ENCODE measurements at regions not wholly inside any gene's neighbourhood (a gene's known extent, or its start where the extent isn't known, plus 50 kb on each side); places are given as distances from the start of the nearest gene placed in this dataset.
"Not testable (repeated sequence)": the region's sequence is repeated elsewhere in the genome, so short reads cannot be mapped to it uniquely, and the experiment has no call there.

GRCh38 chr5:142233083-142234032, 91.5 kb downstream of the SPRY4 start:
- TF ChIP-seq CTCF (IDR thresholded peaks at IDR 0.05; ENCODE audit: unreplicated experiment): no peak
- Mint-ChIP-seq H3K4me3 (ENCODE audit: low read depth) (no peak overlapping the region), H3K27ac (no peak overlapping the region), H3K4me1 (ENCODE audit: low read depth) (peaks cover 17% of the 10 kb centered on the region), H3K36me3 (ENCODE audit: insufficient read depth) (no peaks in the 10 kb centered on the region), H3K27me3 (no peaks in the 10 kb centered on the region), H3K9me3 (ENCODE audit: low read depth) (peaks cover 3% of the 10 kb centered on the region)
- DNase-seq (ENCODE audit: low spot score, unreplicated experiment): no peak

- not testable (repeated sequence) for DNase-seq (ENCODE audit: low spot score, unreplicated experiment); H3K27me3 Mint-ChIP-seq
Observed at GRCh38 chr5:142230949-142231348, 93.9 kb downstream of the SPRY4 start.

GRCh38 chr5:142225141-142225540, 99.7 kb downstream of the SPRY4 start:
- peaks cover 3% of the 10 kb centered on the region for H3K9me3 Mint-ChIP-seq (ENCODE audit: low read depth)
- no peak for TF ChIP-seq CTCF (IDR thresholded peaks at IDR 0.05; ENCODE audit: unreplicated experiment)
- no peak overlapping the region for H3K4me3 Mint-ChIP-seq (ENCODE audit: low read depth)
- peaks cover 13% of the 10 kb centered on the region for H3K4me1 Mint-ChIP-seq (ENCODE audit: low read depth)
- no peaks in the 10 kb centered on the region for H3K36me3 Mint-ChIP-seq (ENCODE audit: insufficient read depth)
- peaks cover 3% of the 10 kb centered on the region for H3K27me3 Mint-ChIP-seq
- DNase-seq (ENCODE audit: low spot score, unreplicated experiment): no peak
- no peak overlapping the region for H3K27ac Mint-ChIP-seq

More at GRCh38 chr5:142230949-142231348, 93.9 kb downstream of the SPRY4 start:
- not testable (repeated sequence) for H3K27ac Mint-ChIP-seq; H3K9me3 Mint-ChIP-seq (ENCODE audit: low read depth); H3K4me3 Mint-ChIP-seq (ENCODE audit: low read depth); H3K36me3 Mint-ChIP-seq (ENCODE audit: insufficient read depth); H3K4me1 Mint-ChIP-seq (ENCODE audit: low read depth)

GRCh38 chr5:142222866-142223558, 101.8 kb downstream of the SPRY4 start:
- TF ChIP-seq CTCF (IDR thresholded peaks at IDR 0.05; ENCODE audit: unreplicated experiment): no peak
- Mint-ChIP-seq H3K36me3 (ENCODE audit: insufficient read depth) (no peaks in the 10 kb centered on the region), H3K4me3 (ENCODE audit: low read depth) (no peak overlapping the region), H3K9me3 (ENCODE audit: low read depth) (no peaks in the 10 kb centered on the region), H3K4me1 (ENCODE audit: low read depth) (peaks cover 13% of the 10 kb centered on the region), H3K27ac (no peak overlapping the region), H3K27me3 (peaks cover 3% of the 10 kb centered on the region)
- no peak for DNase-seq (ENCODE audit: low spot score, unreplicated experiment)

GRCh38 chr5:142222225-142222865, 102.5 kb downstream of the SPRY4 start:
- DNase-seq (ENCODE audit: low spot score, unreplicated experiment): no peak
- Mint-ChIP-seq H3K4me1 (ENCODE audit: low read depth) (peaks cover 13% of the 10 kb centered on the region), H3K27ac (no peak overlapping the region), H3K9me3 (ENCODE audit: low read depth) (no peaks in the 10 kb centered on the region), H3K36me3 (ENCODE audit: insufficient read depth) (no peaks in the 10 kb centered on the region), H3K4me3 (ENCODE audit: low read depth) (no peak overlapping the region), H3K27me3 (peaks cover 3% of the 10 kb centered on the region)
- TF ChIP-seq CTCF (IDR thresholded peaks at IDR 0.05; ENCODE audit: unreplicated experiment): no peak

Data from progenitor cell of endocrine pancreas (in vitro differentiated cells).